HG03520 (cell line): ENCODE measurements at regions not wholly inside any gene's neighbourhood (a gene's known extent, or its start where the extent isn't known, plus 50 kb on each side); places are given as distances from the start of the nearest gene placed in this dataset.
"Not testable (repeated sequence)": the region's sequence is repeated elsewhere in the genome, so short reads cannot be mapped to it uniquely, and the experiment has no call there.

Source experiments
- ATAC-seq: cut with Tn5 transposase; IDR thresholded peaks from one replicate; pipeline ENCODE4 v1.9.1; 2021; ENCODE audit warnings: mild to moderate bottlenecking, moderate library complexity; ENCODE audit not compliant: unreplicated experiment

DNA sequence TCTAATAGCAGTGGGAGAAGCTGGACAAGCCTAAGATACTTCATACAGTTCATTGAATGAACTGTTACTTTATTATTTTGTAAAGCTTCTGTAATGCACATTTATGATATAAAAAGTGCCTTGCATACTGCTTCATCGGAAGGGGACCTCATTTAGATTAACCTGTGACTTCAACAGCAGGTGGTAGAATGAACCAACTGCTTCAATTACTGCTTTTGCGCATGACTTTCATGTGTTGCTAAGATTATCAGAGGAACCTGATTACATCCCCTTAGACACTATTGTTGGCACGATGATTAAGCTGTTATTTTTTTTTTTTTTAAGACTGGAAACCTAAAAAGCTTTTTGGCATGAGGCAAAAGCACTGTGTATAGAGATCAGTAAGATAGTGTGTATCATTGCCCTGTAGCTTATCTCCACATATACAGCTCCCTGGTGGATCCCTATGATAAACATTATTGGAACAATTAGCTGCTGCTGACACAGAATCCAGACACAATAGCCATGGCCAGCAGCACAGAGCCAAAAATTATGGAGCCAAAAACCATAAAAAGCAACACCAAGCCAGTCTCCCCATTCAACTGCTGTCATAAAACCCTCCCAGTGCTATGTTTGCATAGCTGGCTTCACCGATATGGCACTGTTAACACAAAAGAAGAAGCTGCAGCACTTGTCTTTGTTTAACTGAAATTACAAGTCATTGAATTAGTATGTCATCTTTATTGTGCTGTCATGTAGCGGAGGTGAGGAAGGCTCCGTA, 731.6 kb upstream of the MMS22L start:
- no peak for ATAC-seq

DNA sequence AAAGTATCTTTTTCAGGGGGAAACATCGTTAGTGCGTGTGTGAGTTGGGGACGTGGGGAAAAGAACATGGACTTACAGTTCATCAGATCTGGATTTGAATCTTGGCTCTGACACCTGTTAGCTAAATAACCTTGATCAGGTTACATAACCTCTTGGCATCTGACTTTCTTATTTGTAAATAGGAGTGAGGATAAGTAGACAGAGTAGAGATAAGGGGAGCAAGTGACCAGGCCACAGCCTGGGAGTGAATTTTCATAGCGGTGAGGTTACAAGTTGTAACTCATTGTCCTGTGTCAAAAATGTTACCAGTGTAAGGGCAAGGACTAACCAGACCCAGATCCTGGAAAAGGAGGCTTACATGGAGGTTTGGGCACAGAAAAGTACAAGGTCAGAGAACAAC, 733.5 kb upstream of the MMS22L start:
- no peak for ATAC-seq

DNA sequence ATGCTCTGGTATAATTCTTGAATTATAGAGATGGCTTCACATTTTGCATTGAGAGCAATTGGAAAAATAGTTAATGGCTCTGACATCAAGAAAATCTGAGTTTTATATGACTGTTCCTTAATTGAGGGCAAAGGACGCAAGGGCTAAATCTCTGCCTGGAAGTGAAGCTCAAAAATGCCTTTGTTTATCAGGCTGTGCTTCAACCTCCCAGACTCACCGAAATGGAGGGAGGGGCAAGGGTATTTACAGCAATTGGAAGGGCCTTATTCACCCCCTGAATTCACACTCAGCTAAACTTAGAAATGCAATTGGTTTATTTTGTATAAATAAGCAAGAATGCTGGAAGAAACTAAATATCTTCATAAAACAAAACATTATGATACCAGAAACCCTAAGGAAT, 737.2 kb upstream of the MMS22L start:
- ATAC-seq, result no peak

DNA sequence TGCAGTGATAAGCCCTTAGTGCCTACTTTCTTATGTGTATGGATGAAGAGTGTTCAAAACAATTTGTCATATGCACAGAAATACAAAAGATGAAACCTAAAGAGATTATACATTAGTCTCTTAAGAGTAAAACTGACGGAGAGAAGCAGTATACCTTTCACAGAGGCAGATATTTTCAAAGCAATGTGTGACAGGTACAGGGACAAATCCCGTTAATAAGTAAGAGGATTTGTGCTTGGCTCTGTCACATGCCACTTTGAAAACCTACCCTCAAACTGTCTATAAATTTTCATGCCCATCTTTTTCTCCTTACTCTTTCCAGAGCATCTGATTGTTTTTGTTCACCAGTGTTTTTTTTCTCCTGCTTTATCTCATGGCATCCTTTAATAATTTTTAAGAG, 741.3 kb upstream of the MMS22L start:
- ATAC-seq, result no peak

DNA sequence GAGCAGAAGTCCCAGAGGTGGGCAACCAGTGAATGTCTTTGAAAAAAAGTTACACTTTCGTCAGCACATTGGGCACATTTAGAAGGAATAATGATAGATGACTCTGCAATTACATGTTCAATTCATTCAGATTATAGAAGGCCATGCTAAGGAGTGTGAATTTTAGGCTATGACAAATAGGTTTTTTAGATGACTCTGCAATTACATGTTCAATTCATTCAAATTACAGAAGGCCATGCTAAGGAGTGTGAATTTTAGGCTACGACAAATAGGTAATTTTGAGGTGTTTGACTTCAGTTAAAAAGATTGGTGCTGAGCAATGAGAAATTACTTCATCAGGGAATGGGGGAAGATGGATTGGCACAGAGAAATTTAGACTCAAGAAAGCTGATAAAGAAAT, 744.9 kb upstream of the MMS22L start:
- ATAC-seq, result no peak

DNA sequence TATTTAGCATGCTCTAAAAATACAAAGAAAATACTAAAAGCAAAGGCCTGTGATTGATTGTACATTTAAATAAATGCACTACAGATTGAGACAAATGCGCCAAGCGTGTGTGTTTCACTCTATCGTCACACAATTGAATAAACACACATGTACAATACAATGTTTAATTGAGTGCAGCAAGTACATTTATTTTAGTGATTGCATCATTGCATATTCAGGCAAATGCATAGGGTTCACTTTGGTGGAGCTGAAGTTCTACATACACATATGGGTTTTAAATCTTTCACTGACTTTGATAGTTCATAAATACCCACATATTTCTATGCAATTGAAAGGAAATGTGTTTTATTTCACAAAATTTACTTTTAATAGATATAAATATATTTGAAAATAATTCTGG, 750.6 kb upstream of the MMS22L start:
- no peak for ATAC-seq

DNA sequence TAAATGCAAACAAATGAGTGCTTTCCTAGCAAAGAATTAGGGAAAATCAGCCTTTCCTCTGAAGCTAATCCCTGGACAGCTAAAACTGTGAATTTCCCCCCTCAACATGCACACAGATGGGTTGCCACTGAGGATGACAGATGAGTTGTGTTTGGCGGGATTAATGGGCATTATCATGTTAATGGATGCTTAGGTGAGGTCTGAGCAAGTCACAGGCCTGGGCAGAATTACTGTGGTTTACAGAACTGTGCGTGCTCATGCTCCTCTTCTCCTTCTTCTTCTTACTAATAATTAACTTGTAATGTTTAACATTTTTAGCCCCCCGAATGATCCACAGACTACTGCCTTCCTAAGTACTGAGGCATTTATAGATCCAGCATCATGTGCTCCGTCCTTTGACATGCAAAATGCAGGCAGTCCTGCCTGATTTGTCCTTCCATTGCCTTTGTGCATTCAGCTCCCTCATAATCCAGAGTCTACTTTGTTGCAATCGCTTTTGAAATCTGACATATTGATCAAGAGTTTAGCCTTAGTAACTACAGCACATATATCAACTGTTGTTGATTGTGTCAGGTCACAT, 753.4 kb upstream of the MMS22L start:
- ATAC-seq, result no peak

DNA sequence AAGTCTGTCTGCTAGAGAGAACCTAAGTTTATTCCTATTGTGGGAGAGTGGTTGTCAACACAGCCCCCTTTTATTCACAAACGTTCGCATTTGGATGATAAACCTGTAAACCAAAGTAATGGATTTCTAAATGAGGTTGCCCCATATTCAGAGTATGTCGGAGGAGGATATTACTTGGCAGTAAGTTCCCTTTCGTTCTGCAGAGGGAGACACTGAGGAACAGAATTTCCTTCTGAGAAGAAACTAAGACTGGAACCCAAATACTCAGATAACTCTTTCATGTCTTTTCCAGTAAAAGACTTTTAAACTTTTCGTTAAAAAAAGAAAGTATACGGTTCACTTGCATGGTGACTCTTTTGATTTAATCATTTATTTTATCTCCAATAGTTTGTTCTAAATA, 754.6 kb upstream of the MMS22L start:
- no peak for ATAC-seq

DNA sequence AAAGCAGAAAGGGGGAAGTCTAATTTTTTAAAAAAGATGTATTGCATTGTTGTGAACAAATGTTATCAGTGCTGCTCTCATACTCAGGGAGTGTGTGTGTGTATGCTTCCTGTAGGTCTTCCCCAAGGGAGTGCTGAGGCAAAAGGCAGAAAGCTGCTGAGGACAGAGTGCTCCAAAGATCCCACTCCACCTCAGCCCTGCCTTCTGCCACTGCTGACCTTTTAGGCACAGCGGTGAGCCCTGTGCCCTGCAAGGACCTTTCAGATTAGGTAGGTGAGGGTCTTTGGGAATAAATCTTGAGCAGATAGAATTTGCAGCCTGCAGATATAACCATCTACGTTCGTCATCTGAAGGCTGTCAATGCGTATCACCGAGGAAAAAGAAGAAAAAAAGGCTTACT, 756.4 kb upstream of the MMS22L start:
- ATAC-seq, result no peak

DNA sequence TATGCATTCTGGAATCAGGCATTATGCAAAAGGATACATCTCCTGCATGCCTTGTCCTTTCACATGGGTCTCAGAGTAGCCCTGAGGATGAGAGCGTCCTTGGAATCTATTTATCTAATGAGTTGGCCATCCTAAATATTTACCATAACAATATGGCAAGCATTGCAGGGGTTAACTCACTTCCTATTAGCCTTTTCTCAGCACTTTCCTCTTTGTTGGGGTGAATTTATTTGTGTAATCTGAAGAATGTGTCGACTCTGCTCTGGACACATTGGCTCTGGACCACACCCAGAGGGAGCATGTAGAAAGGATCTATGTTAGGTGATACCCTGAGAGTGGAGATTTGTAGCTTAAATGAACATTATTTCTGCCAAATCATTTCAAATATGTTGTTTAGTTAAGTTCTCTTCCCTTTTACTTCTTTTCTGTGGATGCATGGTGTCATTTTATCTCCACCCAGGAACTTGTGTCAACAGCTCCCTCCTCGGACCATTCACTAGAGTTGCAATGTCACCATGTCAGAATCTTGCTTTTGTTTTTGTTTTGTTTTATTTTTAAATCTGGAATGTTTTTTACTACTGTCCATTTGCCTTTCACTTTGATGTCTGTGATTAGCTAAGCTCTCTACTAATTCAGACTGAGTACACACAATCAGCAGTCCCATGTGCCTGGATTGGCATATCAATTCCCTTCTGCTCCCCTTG, 757.0 kb upstream of the MMS22L start:
- no peak for ATAC-seq

DNA sequence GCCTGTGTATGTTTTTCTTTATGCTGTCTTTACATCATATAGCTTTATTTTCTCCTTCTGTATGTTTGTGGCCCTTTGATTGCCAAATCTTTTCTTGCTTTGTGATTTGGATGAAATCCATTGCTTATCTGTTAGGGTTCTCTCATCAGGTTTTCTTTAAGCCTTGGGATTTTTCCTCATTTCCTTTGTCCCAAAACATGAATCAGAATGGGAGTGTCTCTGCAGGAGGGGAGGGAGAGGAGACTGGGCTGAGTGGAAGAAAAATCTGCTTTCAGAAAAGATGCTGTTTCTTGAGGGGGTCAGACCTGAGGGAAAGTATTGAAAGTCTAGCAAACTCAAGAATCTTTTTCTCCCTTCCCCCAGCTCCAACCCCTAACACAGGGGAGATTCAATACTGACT, 758.0 kb upstream of the MMS22L start:
- no peak for ATAC-seq

DNA sequence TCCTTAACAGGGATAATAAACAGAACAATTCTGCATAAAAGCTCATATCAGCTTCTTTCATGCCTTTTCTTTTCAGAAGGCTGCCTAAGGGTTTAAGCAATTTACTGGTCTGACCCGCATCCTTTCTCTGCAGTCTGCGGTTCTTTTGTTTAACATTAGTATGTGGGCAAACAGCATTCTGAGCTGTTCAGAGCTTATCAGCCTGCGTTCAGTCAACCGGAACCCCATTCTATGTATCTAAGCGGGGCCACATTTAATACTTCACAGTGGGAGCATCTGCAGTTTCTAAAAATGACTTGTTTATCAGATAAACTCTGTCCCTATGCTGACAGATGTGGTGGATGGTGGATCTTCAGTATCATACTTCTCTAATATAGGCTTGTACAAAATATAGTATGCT, 758.9 kb upstream of the MMS22L start:
- no peak for ATAC-seq

DNA sequence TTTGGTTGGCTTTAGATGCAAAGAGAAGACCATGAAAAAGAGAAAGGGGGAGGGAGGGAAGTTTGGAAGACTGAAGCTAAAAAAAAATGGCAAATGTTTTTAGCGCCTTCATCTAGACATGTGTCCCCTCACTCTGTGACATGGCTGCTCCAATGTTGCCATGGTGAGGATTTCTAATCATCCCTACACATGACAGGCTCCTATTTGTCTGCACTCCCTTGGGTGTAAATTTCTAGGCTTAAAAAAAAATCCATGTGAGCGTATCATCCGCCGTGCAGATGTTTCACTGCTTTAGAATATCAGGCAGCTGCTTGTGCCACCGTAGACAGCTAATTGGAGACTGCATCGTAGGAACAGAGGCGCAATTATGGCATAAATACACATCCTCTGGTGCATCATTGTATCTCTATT, 761.1 kb upstream of the MMS22L start:
- no peak for ATAC-seq

DNA sequence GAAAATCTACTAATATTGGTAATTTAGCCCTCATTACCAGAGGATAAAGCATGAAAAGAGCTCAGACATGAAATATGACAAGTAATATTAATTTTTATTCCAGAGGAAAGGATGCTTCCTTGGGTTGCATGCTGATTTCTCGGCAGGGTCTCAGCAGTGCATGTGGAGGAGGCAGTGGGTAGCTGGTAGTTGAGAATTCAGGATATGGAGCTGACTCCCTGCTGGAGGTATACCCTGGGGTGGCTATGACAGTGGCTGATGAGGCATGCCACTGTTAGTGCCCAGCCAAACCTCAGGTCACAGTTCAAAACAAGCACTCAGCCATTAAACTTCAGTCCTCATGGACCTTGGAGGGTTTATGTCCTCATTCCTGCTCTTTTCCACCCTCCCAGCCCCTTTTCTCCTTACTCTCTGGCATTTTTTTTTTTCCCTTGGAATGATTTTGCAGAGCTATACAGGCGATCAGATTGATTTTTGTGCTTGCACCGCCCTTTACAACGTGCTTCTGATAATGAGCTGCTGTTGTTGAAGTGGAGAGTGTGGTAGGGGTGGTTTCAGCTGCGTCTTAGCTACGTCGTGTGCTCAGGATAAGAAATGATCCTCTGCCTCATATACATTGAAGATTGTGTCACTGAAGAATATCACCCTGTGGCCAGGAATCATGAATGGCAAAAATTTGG, 761.9 kb upstream of the MMS22L start:
- no peak for ATAC-seq

DNA sequence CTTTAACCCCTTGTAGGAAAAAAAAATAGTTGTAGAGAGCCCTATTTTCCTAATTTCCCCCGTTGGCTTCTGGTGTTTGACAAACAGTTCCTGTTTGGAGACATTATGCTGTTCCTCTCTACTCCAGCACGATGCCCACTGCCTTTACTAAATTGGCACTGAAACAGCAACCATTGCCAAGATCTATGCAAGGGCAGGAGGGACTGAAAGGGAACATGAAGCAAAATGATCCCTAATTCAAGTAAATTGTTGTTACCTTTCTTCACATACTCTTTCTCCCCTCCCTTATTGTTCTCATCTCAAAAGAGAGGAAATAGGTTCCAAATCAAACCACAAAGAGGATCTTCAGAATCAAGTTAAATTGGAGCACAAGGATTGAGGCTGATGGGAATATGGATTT, 764.1 kb upstream of the MMS22L start:
- no peak for ATAC-seq

DNA sequence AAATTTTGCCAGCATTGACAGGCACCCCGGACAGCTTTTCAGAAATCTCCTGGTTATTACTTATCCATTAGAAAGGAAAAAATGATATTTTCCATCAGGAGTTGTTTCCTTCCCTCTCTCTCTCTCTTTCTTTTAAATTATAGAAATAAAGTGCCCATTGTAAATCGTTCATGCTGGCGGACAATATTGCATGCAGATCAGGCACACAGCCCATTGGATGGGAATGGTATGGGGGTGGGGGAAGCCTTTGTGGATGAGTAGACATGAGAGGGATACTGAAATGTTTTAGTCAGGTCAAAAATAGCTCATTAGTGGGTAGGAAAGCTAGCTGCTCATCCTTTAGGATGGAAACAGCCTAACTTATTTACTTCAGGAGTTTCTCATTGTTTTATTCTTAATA, 764.9 kb upstream of the MMS22L start:
- ATAC-seq, result no peak

DNA sequence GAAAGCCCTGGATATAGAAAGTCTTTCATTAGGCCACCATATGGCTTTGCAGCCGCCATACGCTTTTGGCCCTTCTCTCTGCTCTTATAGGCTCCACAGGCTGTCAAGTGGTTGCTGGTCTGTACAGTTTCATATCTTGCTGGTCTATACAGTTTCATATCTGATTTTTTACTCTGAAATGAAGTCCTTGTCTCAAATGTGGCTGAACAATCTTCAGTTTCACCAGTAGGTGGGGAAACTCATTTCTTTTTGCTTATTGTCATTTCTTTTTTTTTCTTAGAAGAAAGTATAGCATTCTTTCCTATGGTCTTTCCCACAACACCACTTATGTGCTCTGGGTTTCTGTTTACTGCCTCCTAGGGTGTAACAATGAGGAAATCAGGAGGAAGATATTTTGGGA, 771.4 kb upstream of the MMS22L start:
- peak; percentile 82 for ATAC-seq

DNA sequence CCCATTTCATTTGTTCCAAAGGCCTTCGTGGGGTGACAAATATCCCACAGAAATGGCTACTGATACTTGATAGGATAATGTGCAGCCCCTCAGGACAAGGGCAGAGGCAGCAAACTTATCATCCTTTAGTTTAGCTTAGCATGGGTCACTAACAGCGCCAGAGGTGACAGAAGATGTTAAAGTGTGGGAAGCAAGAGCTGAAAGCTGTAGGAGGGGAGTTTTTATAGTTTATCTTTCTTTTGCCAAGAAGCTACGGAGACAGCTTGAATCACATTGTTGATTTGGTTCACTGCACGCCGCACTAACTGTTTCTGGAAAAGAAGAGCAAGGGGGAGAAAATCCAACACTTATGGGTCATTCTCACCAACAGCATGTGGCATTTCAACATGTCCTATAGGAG, 773.9 kb upstream of the MMS22L start:
- ATAC-seq, result no peak

DNA sequence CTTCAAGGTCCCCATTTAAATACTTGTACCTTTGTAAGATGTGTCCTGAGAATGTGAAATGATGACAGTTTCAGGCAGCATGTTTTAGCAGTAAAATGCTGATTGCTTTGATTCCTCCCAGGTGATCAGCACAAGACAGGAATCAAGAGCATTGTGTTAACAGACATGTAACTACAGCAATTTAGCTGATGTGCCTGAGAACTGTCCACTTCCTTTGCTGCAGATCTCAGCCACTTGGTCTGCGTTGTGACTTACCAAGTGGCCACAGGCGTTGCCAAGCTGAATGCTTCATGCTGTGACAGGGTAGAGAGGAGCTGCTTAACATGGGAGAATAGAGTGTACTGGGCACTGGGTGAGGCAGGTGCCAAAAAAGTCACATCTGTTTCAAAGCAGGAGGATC, 767.0 kb upstream of the POU3F2 start:
- no peak for ATAC-seq

DNA sequence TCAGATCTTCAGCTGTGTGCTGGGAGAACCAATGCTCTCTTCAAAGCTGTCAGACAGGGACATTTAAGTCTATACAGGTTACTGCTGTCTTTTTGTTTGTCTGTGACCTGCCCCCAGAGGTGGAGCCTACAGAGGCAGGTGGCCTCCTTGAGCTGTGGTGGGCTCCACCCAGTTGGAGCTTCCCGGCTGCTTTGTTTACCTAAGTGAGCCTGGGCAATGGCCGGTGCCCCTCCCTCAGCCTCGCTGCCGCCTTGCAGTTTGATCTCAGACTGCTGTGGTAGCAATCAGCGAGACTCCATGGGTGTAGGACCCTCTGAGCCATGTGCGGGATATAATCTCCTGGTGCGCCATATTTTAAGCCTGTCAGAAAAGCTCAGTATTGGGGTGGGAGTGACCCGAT, 745.8 kb upstream of the POU3F2 start:
- not testable (repeated sequence) for ATAC-seq

DNA sequence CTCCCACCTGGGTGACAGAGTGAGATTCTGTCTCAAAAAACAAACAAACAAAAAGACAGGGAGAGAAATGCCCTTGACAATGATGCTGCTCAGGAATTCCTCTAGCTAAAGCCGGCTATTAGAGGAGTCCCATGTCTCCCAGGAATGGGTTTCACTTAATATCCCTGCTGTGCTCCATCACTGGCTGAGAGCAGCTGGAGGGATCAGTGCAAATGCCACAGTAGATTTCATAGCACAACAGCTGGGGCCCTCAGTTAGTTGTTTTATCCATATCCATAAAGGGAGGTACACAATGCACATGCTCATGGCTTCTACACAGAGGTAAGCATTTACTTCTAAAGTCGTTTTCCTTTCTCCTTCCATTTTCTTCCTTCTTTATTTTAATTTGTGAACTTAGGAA, 742.0 kb upstream of the POU3F2 start:
- ATAC-seq, result no peak

DNA sequence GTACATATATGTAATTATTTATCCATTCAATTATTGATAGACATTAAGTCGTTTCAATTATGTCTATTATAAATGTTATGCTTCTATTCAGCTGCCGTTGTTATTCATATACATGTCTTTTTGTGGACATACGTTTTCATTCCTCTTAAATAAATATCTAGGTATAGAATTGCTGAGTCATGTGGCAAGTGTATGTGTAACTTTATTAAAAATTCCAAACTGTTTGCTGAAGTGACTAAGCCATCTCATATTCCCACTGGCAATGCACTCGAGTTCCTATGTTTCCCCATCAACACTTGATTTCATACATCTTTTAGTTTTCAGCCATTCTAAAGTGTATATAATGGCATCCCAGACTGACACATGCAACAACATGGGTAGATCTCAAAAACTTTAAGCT, 739.7 kb upstream of the POU3F2 start:
- no peak for ATAC-seq
